Panc1 (cell line): ENCODE measurements at regions not wholly inside any gene's neighbourhood (a gene's known extent, or its start where the extent isn't known, plus 50 kb on each side); places are given as distances from the start of the nearest gene placed in this dataset.
A peak's percentile ranks its signal among the peaks of the same experiment; 100 is the strongest.

ENCODE experiments used
- ATAC-seq: fragments of 200-7000 bp; cut with Tn5 transposase; 2 replicates; pipeline ENCODE4 v1.9.1; 2020; ENCODE audit warnings: mild to moderate bottlenecking, moderate library complexity
- BruUV-seq: library from RNA; stranded (reverse); fragments of 400-500 nt; replicated peaks from 2 replicates; lab custom pipeline; 2021; lab: Mats Ljungman, UMichigan
- CTCF ChIA-PET: fragments of 300-600 bp; sonication (Branson Sonifier 250); formaldehyde crosslinking; loops from one replicate; lab custom pipeline; 2022; ENCODE audit warnings: antibody characterized with exemption; lab: Charles Lee
- POLR2A ChIA-PET: fragments of 300-600 bp; sonication (Branson Sonifier 250); formaldehyde crosslinking; loops from one replicate; lab custom pipeline; 2022; ENCODE audit warnings: antibody characterized with exemption; lab: Charles Lee
- DNase-seq: peaks from one replicate; pipeline ENCODE4 v3.0.0-alpha.2; 2010; ENCODE audit warnings: low read depth, low spot score
- H3K27ac ChIP-seq: 2 replicates; pipeline ENCODE4 v1.5.1; 2011; ENCODE audit warnings: mild to moderate bottlenecking, low read length, inconsistent platforms
- H3K27me3 ChIP-seq: fragments of 200-500 bp; sonication (Bioruptor generic); 2 replicates; pipeline ENCODE4 v1.6.0; 2014; ENCODE audit warnings: low read length, inconsistent platforms; ENCODE audit not compliant: control insufficient read depth, insufficient read depth
- H3K36me3 ChIP-seq: fragments of 200-500 bp; sonication (Bioruptor generic); 2 replicates; pipeline ENCODE4 v1.5.1; 2014; ENCODE audit warnings: inconsistent platforms, mild to moderate bottlenecking, low read length, moderate library complexity; ENCODE audit not compliant: control insufficient read depth, insufficient read depth
- H3K4me1 ChIP-seq: 2 replicates; pipeline ENCODE4 v1.5.1; 2011; ENCODE audit warnings: inconsistent platforms, mild to moderate bottlenecking, low read length, moderate library complexity; ENCODE audit not compliant: control insufficient read depth, insufficient read depth
- H3K4me3 ChIP-seq, 2 experiments: 2 replicates each; pipeline ENCODE4 v1.5.1; 2011 to 2012; ENCODE audit warnings: low read depth in 2 of 2, low read length in 2 of 2, mild to moderate bottlenecking in 2 of 2, inconsistent platforms in 1 of 2, moderate library complexity in 1 of 2
- H3K9me3 ChIP-seq: fragments of 200-500 bp; sonication (Bioruptor generic); 2 replicates; pipeline ENCODE4 v1.5.1; 2014; ENCODE audit warnings: low read depth, mild to moderate bottlenecking, inconsistent platforms, low read length, moderate library complexity; ENCODE audit not compliant: control insufficient read depth, insufficient read depth
- CTCF ChIP-seq: fragments of 450-650 bp; IDR thresholded peaks from 2 replicates; pipeline ENCODE4 v1.5.1; 2017; ENCODE audit warnings: mild to moderate bottlenecking
- POLR2AphosphoS5 ChIP-seq: IDR thresholded peaks from 2 replicates; pipeline ENCODE4 v1.6.1; 2012; ENCODE audit warnings: mild to moderate bottlenecking, low read depth, low read length, moderate library complexity
- REST ChIP-seq, 2 experiments: IDR thresholded peaks; 2 replicates each; pipeline ENCODE4 v1.6.1; 2011 to 2012; ENCODE audit warnings: low read depth in 2 of 2, control low read depth in 1 of 2, low read length in 1 of 2, mild to moderate bottlenecking in 1 of 2, moderate library complexity in 1 of 2; ENCODE audit not compliant: insufficient read depth in 1 of 2
- SIN3A ChIP-seq: IDR thresholded peaks from 2 replicates; pipeline ENCODE4 v1.6.1; 2012; ENCODE audit warnings: low read depth, mild to moderate bottlenecking, low read length, moderate library complexity, borderline replicate concordance; ENCODE audit not compliant: insufficient read depth
- TCF7L2 ChIP-seq: IDR thresholded peaks from 2 replicates; pipeline ENCODE4 v1.6.1; 2011; ENCODE audit warnings: mild to moderate bottlenecking, low read depth, low read length, inconsistent platforms
- in situ Hi-C: cut with HindIII; loops from 2 replicates; pipeline ENCODE4 v1.10.0; 2016; ENCODE audit warnings: low sequenced_read_pairs, low pct_unique_long_range_greater_than_20kb
- intact Hi-C: fragments of 100-400 bp; cut with micrococcal nuclease; formaldehyde crosslinking; loops from one replicate; pipeline ENCODE4 v1.10.0; 2022; ENCODE audit not compliant: unreplicated experiment

- POLR2A ChIA-PET: no interaction called here
- Histone ChIP-seq H3K36me3 (no peaks in the 10 kb centered on the region), H3K27me3 (no peaks in the 10 kb centered on the region), H3K4me1 (no peaks in the 10 kb centered on the region), H3K27ac (no peak overlapping the region), H3K4me3 (no peak overlapping the region), H3K9me3 (no peaks in the 10 kb centered on the region)
- TF ChIP-seq TCF7L2 (no peak), REST (IDR thresholded peaks at IDR 0.05; ENCODE audit: insufficient read depth in 1 of 2, low read depth in 2 of 2, low read length in 1 of 2) (no peak), SIN3A (no peak), POLR2AphosphoS5 (no peak), CTCF (no peak)
- BruUV-seq: no TSS peak
- in situ Hi-C loops (no loop called here), intact Hi-C loops (no loop called here)
- CTCF ChIA-PET: no interaction called here
- DNase-seq: no peak
- ATAC-seq: no peak
Observed at GRCh38 chr5:39995990-39996389, 571.2 kb upstream of the DAB2 start.

- ATAC-seq (no peak), DNase-seq (no peak)
- Histone ChIP-seq H3K36me3 (no peaks in the 10 kb centered on the region), H3K9me3 (no peaks in the 10 kb centered on the region), H3K4me1 (no peaks in the 10 kb centered on the region), H3K27me3 (no peaks in the 10 kb centered on the region), H3K4me3 (no peak overlapping the region), H3K27ac (no peak overlapping the region)
- intact Hi-C loops (no loop called here), in situ Hi-C loops (no loop called here)
- CTCF ChIA-PET: no interaction called here
- POLR2A ChIA-PET: no interaction called here
- no TSS peak for BruUV-seq
- no peak for TF ChIP-seq POLR2AphosphoS5
Observed at GRCh38 chr5:39992617-39993202, 567.9 kb upstream of the DAB2 start.

- ChIA-PET CTCF (no interaction called here), POLR2A (no interaction called here)
- TF ChIP-seq CTCF (peak; percentile 15; the same call in 1 of the 2 replicates), REST (IDR thresholded peaks at IDR 0.05; ENCODE audit: insufficient read depth in 1 of 2, low read depth in 2 of 2, low read length in 1 of 2) (no peak), POLR2AphosphoS5 (no peak), SIN3A (no peak), TCF7L2 (no peak)
- intact Hi-C loops: no loop called here
- no TSS peak for BruUV-seq
- no peaks in the 10 kb centered on the region for H3K36me3 ChIP-seq
- in situ Hi-C loops: no loop called here
- no peak overlapping the region for H3K4me3 ChIP-seq
- H3K27ac ChIP-seq: no peak overlapping the region
- no peaks in the 10 kb centered on the region for H3K27me3 ChIP-seq
- H3K4me1 ChIP-seq: no peaks in the 10 kb centered on the region
- ATAC-seq (no peak), DNase-seq (no peak)
- no peaks in the 10 kb centered on the region for H3K9me3 ChIP-seq
Observed at GRCh38 chr5:39986614-39987013, 561.8 kb upstream of the DAB2 start.
